H1 (cell line): ENCODE measurements at regions not wholly inside any gene's neighbourhood (a gene's known extent, or its start where the extent isn't known, plus 50 kb on each side); places are given as distances from the start of the nearest gene placed in this dataset.

Source experiments
- CBX5 ChIP-seq: fragments of 300-800, 300-1000 bp; sonication (generic); IDR thresholded peaks from 2 replicates; pipeline ENCODE4 v1.7.1; 2016; ENCODE audit warnings: antibody characterized with exemption, low read length, low read depth
- CBX8 ChIP-seq: fragments of 300-800, 300-1000 bp; sonication (generic); IDR thresholded peaks from 2 replicates; pipeline ENCODE4 v1.7.1; 2016; ENCODE audit warnings: low read depth, low read length, borderline replicate concordance
- CHD2 ChIP-seq: IDR thresholded peaks from 2 replicates; pipeline ENCODE4 v1.6.1; 2012; ENCODE audit warnings: low read length, improper control_type of control experiment
- FOSL1 ChIP-seq: IDR thresholded peaks from 2 replicates; pipeline ENCODE4 v1.6.1; 2011; ENCODE audit warnings: mild to moderate bottlenecking, low read depth, low read length, moderate library complexity; ENCODE audit not compliant: insufficient read depth
- NANOG ChIP-seq: IDR thresholded peaks from 2 replicates; pipeline ENCODE4 v1.6.1; 2011; ENCODE audit warnings: low read length, low read depth, mild to moderate bottlenecking, inconsistent platforms; ENCODE audit not compliant: insufficient read depth, poor library complexity, severe bottlenecking
- POLR2A ChIP-seq, 2 experiments: IDR thresholded peaks; 1 replicate in 1 of 2; 2 replicates in 1 of 2; pipeline ENCODE4 v1.6.1; 2011; ENCODE audit warnings: low read depth in 2 of 2, low read length in 2 of 2, mild to moderate bottlenecking in 2 of 2; ENCODE audit errors: control extremely low read depth in 1 of 2
- SAP30 ChIP-seq: fragments of 300-600 bp; sonication (generic); IDR thresholded peaks from 2 replicates; pipeline ENCODE4 v1.7.1; 2012; ENCODE audit warnings: low read length, moderate library complexity, mild to moderate bottlenecking, inconsistent platforms; ENCODE audit not compliant: insufficient read depth, insufficient replicate concordance
- SUZ12 ChIP-seq: fragments of 200-600 bp; sonication (generic); IDR thresholded peaks from 2 replicates; pipeline ENCODE4 v1.6.1; 2012; ENCODE audit warnings: mild to moderate bottlenecking, inconsistent platforms, low read length, moderate library complexity, mixed read lengths
- TCF12 ChIP-seq: IDR thresholded peaks from 2 replicates; pipeline ENCODE4 v1.6.1; 2011; ENCODE audit warnings: low read depth, mild to moderate bottlenecking, low read length
- TEAD4 ChIP-seq: IDR thresholded peaks from 2 replicates; pipeline ENCODE4 v1.6.1; 2012; ENCODE audit warnings: low read depth, low read length, inconsistent platforms, mixed read lengths
- TF ChIP-seq, protein P1 (sequence below): fragments of 300-600 bp; sonication (generic); IDR thresholded peaks from 2 replicates; pipeline ENCODE4 v1.7.1; 2012; ENCODE audit warnings: low read length, moderate library complexity, mild to moderate bottlenecking, inconsistent platforms; ENCODE audit not compliant: insufficient replicate concordance
- TF ChIP-seq, protein P2 (sequence below): IDR thresholded peaks from 2 replicates; pipeline ENCODE4 v1.6.1; 2012; ENCODE audit warnings: inconsistent platforms

GRCh38 chr7:80286611-80287010 lies 152.0 kb downstream of the GNAI1 start (continued):
- TF ChIP-seq, protein P1, sequence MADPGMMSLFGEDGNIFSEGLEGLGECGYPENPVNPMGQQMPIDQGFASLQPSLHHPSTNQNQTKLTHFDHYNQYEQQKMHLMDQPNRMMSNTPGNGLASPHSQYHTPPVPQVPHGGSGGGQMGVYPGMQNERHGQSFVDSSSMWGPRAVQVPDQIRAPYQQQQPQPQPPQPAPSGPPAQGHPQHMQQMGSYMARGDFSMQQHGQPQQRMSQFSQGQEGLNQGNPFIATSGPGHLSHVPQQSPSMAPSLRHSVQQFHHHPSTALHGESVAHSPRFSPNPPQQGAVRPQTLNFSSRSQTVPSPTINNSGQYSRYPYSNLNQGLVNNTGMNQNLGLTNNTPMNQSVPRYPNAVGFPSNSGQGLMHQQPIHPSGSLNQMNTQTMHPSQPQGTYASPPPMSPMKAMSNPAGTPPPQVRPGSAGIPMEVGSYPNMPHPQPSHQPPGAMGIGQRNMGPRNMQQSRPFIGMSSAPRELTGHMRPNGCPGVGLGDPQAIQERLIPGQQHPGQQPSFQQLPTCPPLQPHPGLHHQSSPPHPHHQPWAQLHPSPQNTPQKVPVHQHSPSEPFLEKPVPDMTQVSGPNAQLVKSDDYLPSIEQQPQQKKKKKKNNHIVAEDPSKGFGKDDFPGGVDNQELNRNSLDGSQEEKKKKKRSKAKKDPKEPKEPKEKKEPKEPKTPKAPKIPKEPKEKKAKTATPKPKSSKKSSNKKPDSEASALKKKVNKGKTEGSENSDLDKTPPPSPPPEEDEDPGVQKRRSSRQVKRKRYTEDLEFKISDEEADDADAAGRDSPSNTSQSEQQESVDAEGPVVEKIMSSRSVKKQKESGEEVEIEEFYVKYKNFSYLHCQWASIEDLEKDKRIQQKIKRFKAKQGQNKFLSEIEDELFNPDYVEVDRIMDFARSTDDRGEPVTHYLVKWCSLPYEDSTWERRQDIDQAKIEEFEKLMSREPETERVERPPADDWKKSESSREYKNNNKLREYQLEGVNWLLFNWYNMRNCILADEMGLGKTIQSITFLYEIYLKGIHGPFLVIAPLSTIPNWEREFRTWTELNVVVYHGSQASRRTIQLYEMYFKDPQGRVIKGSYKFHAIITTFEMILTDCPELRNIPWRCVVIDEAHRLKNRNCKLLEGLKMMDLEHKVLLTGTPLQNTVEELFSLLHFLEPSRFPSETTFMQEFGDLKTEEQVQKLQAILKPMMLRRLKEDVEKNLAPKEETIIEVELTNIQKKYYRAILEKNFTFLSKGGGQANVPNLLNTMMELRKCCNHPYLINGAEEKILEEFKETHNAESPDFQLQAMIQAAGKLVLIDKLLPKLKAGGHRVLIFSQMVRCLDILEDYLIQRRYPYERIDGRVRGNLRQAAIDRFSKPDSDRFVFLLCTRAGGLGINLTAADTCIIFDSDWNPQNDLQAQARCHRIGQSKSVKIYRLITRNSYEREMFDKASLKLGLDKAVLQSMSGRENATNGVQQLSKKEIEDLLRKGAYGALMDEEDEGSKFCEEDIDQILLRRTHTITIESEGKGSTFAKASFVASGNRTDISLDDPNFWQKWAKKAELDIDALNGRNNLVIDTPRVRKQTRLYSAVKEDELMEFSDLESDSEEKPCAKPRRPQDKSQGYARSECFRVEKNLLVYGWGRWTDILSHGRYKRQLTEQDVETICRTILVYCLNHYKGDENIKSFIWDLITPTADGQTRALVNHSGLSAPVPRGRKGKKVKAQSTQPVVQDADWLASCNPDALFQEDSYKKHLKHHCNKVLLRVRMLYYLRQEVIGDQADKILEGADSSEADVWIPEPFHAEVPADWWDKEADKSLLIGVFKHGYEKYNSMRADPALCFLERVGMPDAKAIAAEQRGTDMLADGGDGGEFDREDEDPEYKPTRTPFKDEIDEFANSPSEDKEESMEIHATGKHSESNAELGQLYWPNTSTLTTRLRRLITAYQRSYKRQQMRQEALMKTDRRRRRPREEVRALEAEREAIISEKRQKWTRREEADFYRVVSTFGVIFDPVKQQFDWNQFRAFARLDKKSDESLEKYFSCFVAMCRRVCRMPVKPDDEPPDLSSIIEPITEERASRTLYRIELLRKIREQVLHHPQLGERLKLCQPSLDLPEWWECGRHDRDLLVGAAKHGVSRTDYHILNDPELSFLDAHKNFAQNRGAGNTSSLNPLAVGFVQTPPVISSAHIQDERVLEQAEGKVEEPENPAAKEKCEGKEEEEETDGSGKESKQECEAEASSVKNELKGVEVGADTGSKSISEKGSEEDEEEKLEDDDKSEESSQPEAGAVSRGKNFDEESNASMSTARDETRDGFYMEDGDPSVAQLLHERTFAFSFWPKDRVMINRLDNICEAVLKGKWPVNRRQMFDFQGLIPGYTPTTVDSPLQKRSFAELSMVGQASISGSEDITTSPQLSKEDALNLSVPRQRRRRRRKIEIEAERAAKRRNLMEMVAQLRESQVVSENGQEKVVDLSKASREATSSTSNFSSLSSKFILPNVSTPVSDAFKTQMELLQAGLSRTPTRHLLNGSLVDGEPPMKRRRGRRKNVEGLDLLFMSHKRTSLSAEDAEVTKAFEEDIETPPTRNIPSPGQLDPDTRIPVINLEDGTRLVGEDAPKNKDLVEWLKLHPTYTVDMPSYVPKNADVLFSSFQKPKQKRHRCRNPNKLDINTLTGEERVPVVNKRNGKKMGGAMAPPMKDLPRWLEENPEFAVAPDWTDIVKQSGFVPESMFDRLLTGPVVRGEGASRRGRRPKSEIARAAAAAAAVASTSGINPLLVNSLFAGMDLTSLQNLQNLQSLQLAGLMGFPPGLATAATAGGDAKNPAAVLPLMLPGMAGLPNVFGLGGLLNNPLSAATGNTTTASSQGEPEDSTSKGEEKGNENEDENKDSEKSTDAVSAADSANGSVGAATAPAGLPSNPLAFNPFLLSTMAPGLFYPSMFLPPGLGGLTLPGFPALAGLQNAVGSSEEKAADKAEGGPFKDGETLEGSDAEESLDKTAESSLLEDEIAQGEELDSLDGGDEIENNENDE: no peak
- TF ChIP-seq TEAD4 (no peak), CBX5 (no peak), FOSL1 (no peak), SAP30 (no peak), TCF12 (no peak), POLR2A (IDR thresholded peaks at IDR 0.05; ENCODE audit: control extremely low read depth in 1 of 2, low read depth in 2 of 2, low read length in 2 of 2) (no peak), SUZ12 (no peak), CBX8 (no peak), NANOG (no peak), CHD2 (no peak)
- TF ChIP-seq, protein P2, sequence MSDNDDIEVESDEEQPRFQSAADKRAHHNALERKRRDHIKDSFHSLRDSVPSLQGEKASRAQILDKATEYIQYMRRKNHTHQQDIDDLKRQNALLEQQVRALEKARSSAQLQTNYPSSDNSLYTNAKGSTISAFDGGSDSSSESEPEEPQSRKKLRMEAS: no peak
